ENCODE measurements at regions not wholly inside any gene's neighbourhood (a gene's known extent, or its start where the extent isn't known, plus 50 kb on each side); places are given as distances from the start of the nearest gene placed in this dataset.

GRCh38 chr11:92071660-92072059, 153.0 kb upstream of the FAT3 start:
- no peak overlapping the region for H3K4me3 ChIP-seq (ENCODE audit: low read length)
- H3K27me3 ChIP-seq (ENCODE audit: control insufficient read depth, insufficient read depth, low read length): no peaks in the 10 kb centered on the region
- Mint-ChIP-seq H3K9me3 (peaks cover 12 to 31% of the 10 kb centered on the region in 2 donors), H3K4me3 (no peak overlapping the region), H3K36me3 (peaks cover 17% of the 10 kb centered on the region), H3K4me1 (no peaks in the 10 kb centered on the region), H3K27me3 (ENCODE audit: low read depth in 2 of 2) (no peaks in the 10 kb centered on the region), H3K27ac (no peak overlapping the region)
- H3K36me3 ChIP-seq (ENCODE audit: control insufficient read depth, insufficient read depth, low read length): no peaks in the 10 kb centered on the region
- H3K4me1 ChIP-seq (ENCODE audit: control insufficient read depth, insufficient read depth, low read length): no peaks in the 10 kb centered on the region
- H3K9me3 ChIP-seq (ENCODE audit: control insufficient read depth, insufficient read depth, low read length): no peaks in the 10 kb centered on the region
- no peak for TF ChIP-seq CTCF (IDR thresholded peaks at IDR 0.05)
- H3K27ac ChIP-seq (ENCODE audit: low read length): no peak overlapping the region
- intact Hi-C loops (cut with micrococcal nuclease): no loop called here
- DNase-seq (no peak), ATAC-seq (no peak)

GRCh38 chr11:92070026-92070889, 154.4 kb upstream of the FAT3 start:
- Histone ChIP-seq H3K36me3 (ENCODE audit: control insufficient read depth, insufficient read depth, low read length) (no peaks in the 10 kb centered on the region), H3K27ac (ENCODE audit: low read length) (no peak overlapping the region), H3K27me3 (ENCODE audit: control insufficient read depth, insufficient read depth, low read length) (no peaks in the 10 kb centered on the region), H3K4me3 (ENCODE audit: low read length) (no peak overlapping the region), H3K9me3 (ENCODE audit: control insufficient read depth, insufficient read depth, low read length) (no peaks in the 10 kb centered on the region), H3K4me1 (ENCODE audit: control insufficient read depth, insufficient read depth, low read length) (no peaks in the 10 kb centered on the region)
- intact Hi-C loops (cut with micrococcal nuclease): no loop called here
- no peak overlapping the region for H3K4me3 Mint-ChIP-seq
- no peak for TF ChIP-seq CTCF (IDR thresholded peaks at IDR 0.05)
- DNase-seq: no peak
- H3K4me1 Mint-ChIP-seq: no peaks in the 10 kb centered on the region
- no peaks in the 10 kb centered on the region for H3K27me3 Mint-ChIP-seq (ENCODE audit: low read depth in 2 of 2)
- H3K36me3 Mint-ChIP-seq: peaks cover 12% of the 10 kb centered on the region
- WGBS (ENCODE audit: insufficient coverage): no CpG with 5 or more reads among the region's 1 CpG
- H3K27ac Mint-ChIP-seq: no peak overlapping the region
- H3K9me3 Mint-ChIP-seq: peaks cover 12 to 26% of the 10 kb centered on the region in 2 donors
- no peak for ATAC-seq

- TF ChIP-seq CTCF (IDR thresholded peaks at IDR 0.05): no peak
- H3K27ac Mint-ChIP-seq: no peak overlapping the region
- no peaks in the 10 kb centered on the region for H3K36me3 ChIP-seq (ENCODE audit: control insufficient read depth, insufficient read depth, low read length)
Observed at GRCh38 chr11:92067016-92067415, 157.6 kb upstream of the FAT3 start.

More at GRCh38 chr11:92067016-92067415, 157.6 kb upstream of the FAT3 start:
- H3K36me3 Mint-ChIP-seq: peaks cover 7% of the 10 kb centered on the region
- H3K9me3 Mint-ChIP-seq: peaks cover 12 to 17% of the 10 kb centered on the region in 2 donors
- no peaks in the 10 kb centered on the region for H3K27me3 ChIP-seq (ENCODE audit: control insufficient read depth, insufficient read depth, low read length)
- H3K4me1 Mint-ChIP-seq: no peaks in the 10 kb centered on the region
- no peak overlapping the region for H3K4me3 Mint-ChIP-seq
- ATAC-seq: no peak
- peaks cover 5% of the 10 kb centered on the region for H3K9me3 ChIP-seq (ENCODE audit: control insufficient read depth, insufficient read depth, low read length)
- H3K4me1 ChIP-seq (ENCODE audit: control insufficient read depth, insufficient read depth, low read length): no peaks in the 10 kb centered on the region
- no peak overlapping the region for H3K4me3 ChIP-seq (ENCODE audit: low read length)
- no peaks in the 10 kb centered on the region for H3K27me3 Mint-ChIP-seq (ENCODE audit: low read depth in 2 of 2)
- intact Hi-C loops (cut with micrococcal nuclease): no loop called here
- DNase-seq: no peak
- no peak overlapping the region for H3K27ac ChIP-seq (ENCODE audit: low read length)

Measured in natural killer cell (primary cell).